GM12891 (cell line): ENCODE measurements at regions not wholly inside any gene's neighbourhood (a gene's known extent, or its start where the extent isn't known, plus 50 kb on each side); places are given as distances from the start of the nearest gene placed in this dataset.

Source experiments
- DNase-seq: peaks from one replicate; pipeline ENCODE4 v3.0.0; 2011; ENCODE audit warnings: low spot score; ENCODE audit not compliant: insufficient read length
- FAIRE-seq: peaks from 2 replicates; lab custom pipeline; 2011; peaks lifted over from hg19 to GRCh38; lab: Jason Lieb, UNC
- PAX5 ChIP-seq: IDR thresholded peaks from 2 replicates; pipeline ENCODE4 v1.6.1; 2011; ENCODE audit warnings: low read length, moderate library complexity, mild to moderate bottlenecking; ENCODE audit not compliant: insufficient read depth, severe bottlenecking
- POLR2A ChIP-seq: IDR thresholded peaks from 2 replicates; pipeline ENCODE4 v1.6.1; 2011; ENCODE audit warnings: low read depth, low read length, control low read depth
- POLR2AphosphoS5 ChIP-seq: IDR thresholded peaks from 2 replicates; pipeline ENCODE4 v1.6.1; 2011; ENCODE audit warnings: low read depth, low read length, control low read depth
- POU2F2 ChIP-seq: IDR thresholded peaks from 2 replicates; pipeline ENCODE4 v1.6.1; 2011; ENCODE audit warnings: low read depth, mild to moderate bottlenecking, control low read depth, low read length, moderate library complexity
- SPI1 ChIP-seq: IDR thresholded peaks from 2 replicates; pipeline ENCODE4 v1.6.1; 2011; ENCODE audit warnings: low read depth, low read length, control low read depth
- TAF1 ChIP-seq: IDR thresholded peaks from 2 replicates; pipeline ENCODE4 v1.6.1; 2011; ENCODE audit warnings: low read depth, low read length, control low read depth

DNA sequence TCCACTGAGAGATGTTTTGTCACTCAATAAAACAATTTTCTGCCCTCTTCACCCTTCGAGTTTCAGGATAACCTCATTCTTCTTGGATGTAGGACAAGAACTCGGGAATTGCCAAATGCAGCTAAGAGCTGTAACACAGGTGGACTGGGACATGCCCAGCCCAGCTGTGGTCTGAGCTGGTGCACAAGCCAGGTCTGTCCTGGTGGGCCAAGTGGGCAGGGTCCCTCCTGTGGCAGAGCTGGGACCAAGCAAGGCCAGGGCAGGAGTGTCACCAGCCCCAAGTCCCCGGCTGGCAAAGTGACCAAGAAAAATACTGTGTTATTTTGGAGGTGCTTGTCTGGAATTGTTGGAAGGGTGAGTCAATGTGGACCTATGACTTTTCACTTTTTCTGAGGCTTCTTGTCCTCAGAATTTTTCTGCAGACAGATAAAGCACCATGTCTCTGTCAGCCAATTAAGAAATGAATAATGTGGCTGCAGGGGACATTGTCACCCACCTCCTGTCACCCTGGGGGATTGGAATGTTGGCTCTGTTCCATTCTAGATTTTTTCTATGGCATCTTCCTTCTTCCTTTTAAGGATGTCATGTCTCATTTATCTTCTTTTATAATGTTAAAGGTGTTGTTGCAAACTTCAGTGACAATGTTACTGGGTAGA, 645.2 kb upstream of the EPHA6 start:
- DNase-seq, result no peak
- no peak for FAIRE-seq
- TF ChIP-seq PAX5 (no peak), POLR2AphosphoS5 (no peak), POLR2A (no peak), SPI1 (no peak), TAF1 (no peak), POU2F2 (no peak)

DNA sequence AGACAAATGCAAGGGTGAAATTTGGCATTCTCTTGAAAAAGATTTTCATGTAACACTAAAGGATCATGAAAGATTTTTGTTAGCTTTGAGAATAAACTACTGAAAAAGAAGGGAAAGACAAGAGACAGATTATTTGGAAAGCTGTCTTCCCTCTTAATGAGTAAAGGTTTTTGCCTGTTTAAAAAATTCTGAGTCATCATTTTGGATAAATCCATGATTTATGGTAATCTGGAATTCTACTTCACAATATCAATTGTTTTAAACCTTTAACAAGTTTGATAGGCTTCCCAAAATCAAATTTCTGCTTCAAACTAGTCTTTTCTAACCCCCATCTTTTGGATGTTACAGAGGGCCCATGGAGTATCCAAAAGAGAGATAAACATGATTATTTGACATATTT, 641.5 kb upstream of the EPHA6 start:
- DNase-seq, result no peak
- FAIRE-seq, result no peak
- TF ChIP-seq PAX5 (no peak), TAF1 (no peak), POU2F2 (no peak), SPI1 (no peak), POLR2A (no peak)

DNA sequence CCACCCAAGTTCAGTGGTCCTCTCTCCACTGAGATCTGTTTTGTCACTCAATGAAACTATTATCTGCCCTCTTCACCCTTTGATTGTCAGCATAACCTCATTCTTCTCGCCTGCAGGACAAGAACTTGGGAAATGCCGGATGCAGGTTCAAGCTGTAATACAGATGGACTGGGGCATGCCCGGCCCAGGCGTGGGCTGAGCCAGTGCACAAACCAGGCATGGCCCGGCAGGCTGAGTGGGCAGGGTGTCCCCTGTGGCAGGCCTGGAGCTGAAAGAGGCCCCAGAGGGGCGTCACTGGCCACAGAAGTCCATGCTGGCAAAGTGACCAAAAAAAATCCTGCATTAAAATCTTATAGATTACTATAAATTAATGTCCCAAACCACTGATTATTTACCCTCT, 638.9 kb upstream of the EPHA6 start:
- no peak for TF ChIP-seq POU2F2
- no peak for TF ChIP-seq PAX5
- no peak for TF ChIP-seq SPI1
- no peak for TF ChIP-seq POLR2A
- no peak for TF ChIP-seq POLR2AphosphoS5
- TF ChIP-seq TAF1, result no peak
- DNase-seq, result no peak

DNA sequence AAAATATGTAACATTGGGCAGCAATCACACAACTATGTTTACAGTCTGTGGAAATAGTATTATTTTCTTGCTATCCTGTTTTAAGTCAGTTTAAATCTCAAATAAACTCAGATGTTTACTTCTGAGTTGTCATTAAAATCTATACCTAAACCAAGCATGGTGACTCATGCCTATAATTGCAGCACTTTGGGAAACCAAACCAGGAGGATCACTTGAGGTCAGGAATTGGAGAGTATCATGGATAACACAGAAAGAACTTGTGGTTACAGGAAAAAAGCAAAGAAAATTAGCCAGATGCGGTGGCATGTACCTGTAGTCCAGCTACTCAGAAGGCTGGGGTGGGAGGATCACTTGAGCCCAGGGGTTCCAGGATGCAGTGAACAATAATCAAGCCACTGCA, 631.6 kb upstream of the EPHA6 start:
- TF ChIP-seq POLR2A (no peak), POU2F2 (no peak)
- FAIRE-seq (no peak), DNase-seq (no peak)

More for the DNA sequence above, 638.9 kb upstream of the EPHA6 start:
- no peak for FAIRE-seq

DNA sequence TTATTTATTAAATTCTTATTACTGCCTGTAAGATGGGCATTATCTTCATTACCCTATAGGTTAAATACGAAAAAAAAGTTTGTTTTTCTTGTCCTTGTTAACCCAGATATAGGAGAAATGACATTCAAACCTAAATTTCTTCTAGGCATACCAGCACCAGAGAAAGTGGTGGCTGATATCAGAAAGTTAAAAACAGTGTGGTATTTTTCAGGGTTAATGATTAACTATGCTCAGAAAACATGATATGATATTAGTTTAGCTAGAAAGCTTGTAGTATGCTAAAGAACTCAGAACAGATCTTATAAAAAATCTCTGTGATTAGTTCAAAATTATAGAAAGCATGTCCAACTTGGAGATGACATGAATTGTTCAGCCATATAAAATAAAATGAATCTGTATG, 630.5 kb upstream of the EPHA6 start:
- DNase-seq (no peak), FAIRE-seq (no peak)
- TF ChIP-seq TAF1, result no peak
- TF ChIP-seq POU2F2, result no peak
- no peak for TF ChIP-seq PAX5

DNA sequence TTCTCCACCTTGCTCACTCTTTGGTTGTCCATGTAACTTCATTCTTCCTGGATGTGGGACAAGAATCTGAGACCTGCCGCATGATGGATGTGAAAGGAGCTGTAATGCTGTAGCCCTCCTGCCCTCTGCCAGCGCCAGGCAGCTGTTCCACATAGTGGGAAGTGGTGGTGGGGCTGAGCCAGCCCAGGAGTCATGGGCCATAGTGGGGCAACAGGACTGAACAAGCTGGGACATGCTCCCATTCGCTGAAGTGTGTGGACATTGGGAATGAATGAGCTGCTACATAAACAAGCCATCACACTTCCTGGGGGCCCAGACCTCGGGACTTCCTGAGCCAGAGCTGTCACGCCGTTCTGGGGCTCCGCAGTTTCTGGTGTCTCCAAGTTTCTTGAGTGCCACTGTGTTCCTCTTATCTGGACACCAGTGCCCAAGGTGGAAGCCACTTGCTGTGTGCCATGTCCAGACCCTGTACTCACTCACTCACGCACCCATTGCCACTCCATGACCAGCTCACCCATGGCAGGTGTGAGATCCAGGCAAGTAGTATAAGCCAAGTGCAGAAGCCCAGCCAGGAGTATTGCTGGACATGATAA, 624.3 kb upstream of the EPHA6 start:
- DNase-seq, result no peak
- TF ChIP-seq POLR2AphosphoS5 (no peak), POU2F2 (no peak), SPI1 (no peak), PAX5 (no peak), POLR2A (no peak), TAF1 (no peak)
- no peak for FAIRE-seq

DNA sequence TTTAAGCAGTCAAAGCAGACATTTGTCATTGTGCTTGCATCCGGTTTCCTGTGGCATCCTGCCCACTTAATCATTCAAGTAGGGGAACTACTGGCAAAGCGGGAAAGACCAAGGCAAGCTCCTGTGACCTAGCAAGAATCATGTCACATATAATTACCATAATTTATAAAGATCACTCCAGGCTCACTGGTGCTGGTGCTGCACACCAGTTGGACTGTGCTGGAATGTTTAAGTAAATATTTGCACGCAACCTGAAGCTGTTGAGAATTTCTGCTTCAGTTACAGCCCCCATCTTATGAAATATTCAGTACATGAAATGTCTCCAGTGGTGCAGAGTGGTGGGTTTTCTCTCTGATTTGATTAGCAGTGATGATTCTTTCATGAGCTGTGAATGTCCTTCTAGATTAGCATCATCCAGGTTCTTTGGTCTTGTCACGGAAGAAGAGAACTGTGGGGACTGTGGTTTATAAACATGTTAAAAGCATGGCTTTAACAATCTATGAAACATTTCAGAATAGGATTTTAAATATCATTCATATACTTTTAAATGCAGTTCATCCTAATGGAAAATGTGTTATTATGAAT, 621.3 kb upstream of the EPHA6 start:
- DNase-seq (no peak), FAIRE-seq (no peak)
- TF ChIP-seq POLR2A (no peak), PAX5 (no peak), POLR2AphosphoS5 (no peak), TAF1 (no peak), POU2F2 (no peak), SPI1 (no peak)

DNA sequence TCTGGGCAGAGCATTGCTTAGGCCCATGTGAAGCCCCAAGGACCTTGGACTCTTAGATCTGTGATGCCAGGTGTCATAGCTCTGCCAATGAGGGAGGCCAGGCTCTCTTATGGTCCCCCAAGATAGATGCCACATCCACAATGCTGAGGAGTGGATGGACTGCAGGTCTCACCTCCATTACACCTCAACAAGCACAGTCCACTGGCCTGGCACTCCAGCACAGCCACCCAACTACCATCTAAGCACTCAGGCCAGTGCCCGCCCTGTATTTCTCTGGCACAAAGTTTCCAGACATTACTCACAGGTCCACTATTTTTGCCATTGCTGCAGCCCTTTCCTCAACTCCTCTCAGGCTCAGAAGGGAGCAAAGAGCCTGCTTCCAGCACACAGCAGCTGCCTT, 613.5 kb upstream of the EPHA6 start:
- FAIRE-seq (no peak), DNase-seq (no peak)
- no peak for TF ChIP-seq TAF1
- no peak for TF ChIP-seq POLR2A
- TF ChIP-seq POLR2AphosphoS5, result no peak
- TF ChIP-seq PAX5, result no peak

DNA sequence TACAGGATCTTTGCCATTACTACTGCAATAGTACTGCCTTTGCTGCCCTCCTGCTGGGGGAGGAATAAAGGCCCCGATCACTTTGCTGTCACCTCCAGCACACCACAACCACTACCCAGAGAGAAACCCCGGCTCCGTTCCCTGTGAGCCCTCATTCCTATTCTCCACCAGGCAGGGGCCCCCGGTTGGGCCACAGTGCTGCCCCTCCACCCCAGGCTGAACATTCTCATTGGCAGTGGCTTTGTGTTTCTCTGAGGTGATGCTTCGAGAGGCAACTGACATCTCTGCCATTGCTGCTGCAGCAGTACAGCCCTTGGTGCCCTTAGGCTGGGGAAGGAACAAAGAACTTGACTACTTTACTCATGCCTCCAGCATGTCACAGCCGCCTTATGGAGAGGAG, 612.9 kb upstream of the EPHA6 start:
- TF ChIP-seq POLR2AphosphoS5, result no peak
- TF ChIP-seq POLR2A, result no peak
- no peak for FAIRE-seq
- no peak for DNase-seq

DNA sequence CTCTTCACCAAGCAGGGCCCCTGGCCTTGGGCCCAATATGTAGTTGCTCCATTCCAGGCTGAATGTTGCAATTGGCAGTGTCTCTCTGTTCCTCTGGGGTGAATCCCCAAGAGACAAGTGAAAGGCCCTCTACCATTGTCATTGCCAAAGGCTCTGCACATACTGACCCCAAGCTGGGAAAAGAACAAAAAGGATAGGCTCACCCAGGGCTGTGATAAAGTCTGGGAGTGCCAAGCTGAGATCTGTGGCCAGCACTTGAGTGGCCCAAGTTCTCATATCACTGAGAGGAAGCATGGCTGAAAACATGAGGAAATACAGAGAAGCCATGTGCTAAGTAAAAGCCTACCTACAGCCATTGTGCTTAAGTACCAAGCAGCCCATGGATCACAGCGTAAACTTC, 612.2 kb upstream of the EPHA6 start:
- FAIRE-seq (no peak), DNase-seq (no peak)
- no peak for TF ChIP-seq POU2F2

DNA sequence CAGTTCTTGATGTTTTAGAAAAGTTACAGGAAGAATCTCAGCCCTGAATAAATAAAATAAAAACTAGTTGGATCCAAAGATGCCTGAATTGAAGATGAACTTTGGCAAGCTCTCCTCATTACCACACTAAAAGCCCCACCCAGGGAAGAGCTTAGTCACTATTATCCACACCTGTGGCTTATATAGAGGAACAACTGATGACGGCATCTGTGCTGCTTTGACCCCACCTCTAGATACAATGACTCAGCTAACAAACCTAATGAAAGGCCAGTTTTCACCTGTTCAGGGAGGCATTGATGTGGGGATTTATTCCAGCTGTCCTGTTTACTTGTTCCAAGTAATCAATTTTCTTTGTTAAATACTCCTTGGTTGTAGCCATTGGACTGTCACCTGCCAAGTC, 604.7 kb upstream of the EPHA6 start:
- no peak for TF ChIP-seq POLR2AphosphoS5
- TF ChIP-seq SPI1, result no peak
- TF ChIP-seq POLR2A, result no peak
- TF ChIP-seq PAX5, result no peak
- TF ChIP-seq POU2F2, result no peak
- TF ChIP-seq TAF1, result no peak
- no peak for FAIRE-seq
- no peak for DNase-seq
